HL-60 (cell line): ENCODE measurements at regions not wholly inside any gene's neighbourhood (a gene's known extent, or its start where the extent isn't known, plus 50 kb on each side); places are given as distances from the start of the nearest gene placed in this dataset.

ENCODE experiments used
- DNase-seq, 2 experiments: peaks; one replicate each; pipeline ENCODE4 v3.0.0-alpha.2; 2010 to 2020; ENCODE audit warnings: low read depth in 1 of 2, low spot score in 1 of 2
- H3K27ac ChIP-seq: fragments of 250-450 bp; sonication (Bioruptor Pico); replicated peaks from 2 replicates; pipeline ENCODE4 v1.5.1; 2020; ENCODE audit warnings: mild to moderate bottlenecking, moderate library complexity
- H3K27me3 ChIP-seq: fragments of 250-450 bp; sonication (Bioruptor Pico); 2 replicates; pipeline ENCODE4 v1.5.1; 2021; ENCODE audit warnings: mild to moderate bottlenecking, moderate library complexity; ENCODE audit not compliant: insufficient read depth, poor library complexity, severe bottlenecking
- H3K4me3 ChIP-seq: replicated peaks from 2 replicates; pipeline ENCODE4 v1.5.1; 2011; ENCODE audit warnings: mild to moderate bottlenecking, control low read depth, low read length; ENCODE audit not compliant: insufficient read depth
- GABPA ChIP-seq: IDR thresholded peaks from 2 replicates; pipeline ENCODE4 v1.6.1; 2012; ENCODE audit warnings: low read depth
- POLR2AphosphoS5 ChIP-seq: IDR thresholded peaks from 2 replicates; pipeline ENCODE4 v1.6.1; 2012; ENCODE audit warnings: low read depth
- REST ChIP-seq: IDR thresholded peaks from 2 replicates; pipeline ENCODE4 v1.6.1; 2012; ENCODE audit warnings: low read depth; ENCODE audit not compliant: insufficient replicate concordance
- SPI1 ChIP-seq: IDR thresholded peaks from 2 replicates; pipeline ENCODE4 v1.6.1; 2012; ENCODE audit warnings: low read depth, mild to moderate bottlenecking, borderline replicate concordance
- TF ChIP-seq, protein P1 (sequence below): IDR thresholded peaks from one replicate; pipeline ENCODE4 v1.5.1; 2011; ENCODE audit warnings: low read length, control low read depth, inconsistent platforms; ENCODE audit not compliant: insufficient read depth

GRCh38 chr5:142529626-142530278, 156.1 kb downstream of the FGF1 start:
- no peak overlapping the region for H3K4me3 ChIP-seq
- TF ChIP-seq, protein P1, sequence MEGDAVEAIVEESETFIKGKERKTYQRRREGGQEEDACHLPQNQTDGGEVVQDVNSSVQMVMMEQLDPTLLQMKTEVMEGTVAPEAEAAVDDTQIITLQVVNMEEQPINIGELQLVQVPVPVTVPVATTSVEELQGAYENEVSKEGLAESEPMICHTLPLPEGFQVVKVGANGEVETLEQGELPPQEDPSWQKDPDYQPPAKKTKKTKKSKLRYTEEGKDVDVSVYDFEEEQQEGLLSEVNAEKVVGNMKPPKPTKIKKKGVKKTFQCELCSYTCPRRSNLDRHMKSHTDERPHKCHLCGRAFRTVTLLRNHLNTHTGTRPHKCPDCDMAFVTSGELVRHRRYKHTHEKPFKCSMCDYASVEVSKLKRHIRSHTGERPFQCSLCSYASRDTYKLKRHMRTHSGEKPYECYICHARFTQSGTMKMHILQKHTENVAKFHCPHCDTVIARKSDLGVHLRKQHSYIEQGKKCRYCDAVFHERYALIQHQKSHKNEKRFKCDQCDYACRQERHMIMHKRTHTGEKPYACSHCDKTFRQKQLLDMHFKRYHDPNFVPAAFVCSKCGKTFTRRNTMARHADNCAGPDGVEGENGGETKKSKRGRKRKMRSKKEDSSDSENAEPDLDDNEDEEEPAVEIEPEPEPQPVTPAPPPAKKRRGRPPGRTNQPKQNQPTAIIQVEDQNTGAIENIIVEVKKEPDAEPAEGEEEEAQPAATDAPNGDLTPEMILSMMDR = no peak
- TF ChIP-seq POLR2AphosphoS5 (no peak), GABPA (no peak), SPI1 (no peak), REST (no peak)
- no peak overlapping the region for H3K27ac ChIP-seq
- peaks cover 2% of the 10 kb centered on the region for H3K27me3 ChIP-seq
- no peak for DNase-seq

DNA sequence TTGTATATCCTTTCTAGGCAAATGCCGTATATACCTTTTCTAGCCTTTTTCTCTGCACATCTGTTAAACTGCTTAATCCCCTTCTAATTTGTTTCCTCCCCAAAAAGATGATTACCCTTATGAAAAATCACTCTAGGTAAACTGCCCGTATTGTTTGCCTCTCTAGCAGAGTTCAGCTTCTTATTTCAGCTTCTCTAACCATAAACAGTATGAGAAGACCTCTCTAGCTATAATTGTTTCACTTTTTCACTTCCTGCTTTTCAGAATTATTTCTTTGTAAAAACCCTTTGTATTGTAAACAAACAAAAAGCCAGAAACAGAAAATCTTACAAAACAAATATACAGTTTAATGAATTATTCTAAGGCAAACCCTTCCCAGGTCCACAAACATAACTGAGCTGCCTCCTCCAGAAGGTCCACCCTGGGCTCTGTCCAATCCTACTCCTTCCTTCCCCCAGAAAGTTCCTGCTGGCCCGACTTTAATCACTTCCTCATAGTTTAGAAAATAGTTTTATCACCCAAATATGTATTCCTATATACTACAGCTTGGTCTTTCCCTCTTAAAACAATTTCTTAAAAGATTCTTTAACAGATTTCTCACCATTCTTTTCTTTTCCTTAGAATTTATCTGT, 158.1 kb downstream of the FGF1 start:
- Histone ChIP-seq H3K27me3 (peaks cover 2% of the 10 kb centered on the region), H3K4me3 (no peak overlapping the region), H3K27ac (no peak overlapping the region)
- TF ChIP-seq POLR2AphosphoS5 = no peak
- 0 out of 2 replicates have a peak, but pooled peaks have one; percentile 11 for TF ChIP-seq SPI1
- DNase-seq = no peak

DNA sequence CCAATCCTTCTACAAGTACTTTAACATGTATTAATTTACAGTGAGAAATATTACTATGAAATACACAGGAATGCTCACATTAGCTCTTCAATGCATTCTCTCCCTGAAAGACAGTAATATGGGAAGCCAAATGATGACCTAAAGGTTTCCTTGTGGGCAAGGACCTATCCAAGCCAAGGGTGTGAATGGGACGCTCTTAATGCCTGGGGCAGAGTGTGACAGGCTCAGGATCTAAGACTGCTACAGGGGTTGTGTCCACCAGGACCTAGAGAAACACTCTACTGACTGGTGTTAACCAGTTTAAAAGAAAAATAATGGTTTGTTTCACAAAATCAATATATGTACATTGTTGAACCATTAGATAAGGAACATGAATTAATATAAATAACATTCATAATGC, 158.7 kb downstream of the FGF1 start:
- H3K27me3 ChIP-seq = peaks cover 2% of the 10 kb centered on the region
- H3K4me3 ChIP-seq = no peak overlapping the region
- TF ChIP-seq POLR2AphosphoS5 = no peak
- TF ChIP-seq, protein P1 = no peak
- no peak for TF ChIP-seq GABPA
- TF ChIP-seq SPI1 = no peak
- TF ChIP-seq REST = no peak
- no peak overlapping the region for H3K27ac ChIP-seq
- DNase-seq = no peak

GRCh38 chr5:142522983-142523382, 162.9 kb downstream of the FGF1 start:
- Histone ChIP-seq H3K27me3 (peaks cover 2% of the 10 kb centered on the region), H3K27ac (no peak overlapping the region), H3K4me3 (no peak overlapping the region)
- TF ChIP-seq, protein P1 = no peak
- TF ChIP-seq SPI1 = no peak
- TF ChIP-seq GABPA = no peak
- no peak for TF ChIP-seq POLR2AphosphoS5
- TF ChIP-seq REST = no peak
- no peak for DNase-seq
